ENCODE measurements at regions not wholly inside any gene's neighbourhood (a gene's known extent, or its start where the extent isn't known, plus 50 kb on each side); places are given as distances from the start of the nearest gene placed in this dataset.
"Not testable (repeated sequence)": the region's sequence is repeated elsewhere in the genome, so short reads cannot be mapped to it uniquely, and the experiment has no call there.

- no peak overlapping the region for H3K4me3 ChIP-seq (ENCODE audit: low read length, poor library complexity, severe bottlenecking)
- H3K9me3 ChIP-seq (ENCODE audit: insufficient read depth, low read depth, low read length): no peaks in the 10 kb centered on the region
- peaks cover 15% of the 10 kb centered on the region for H3K4me1 ChIP-seq (ENCODE audit: insufficient read depth, low read length, poor library complexity, severe bottlenecking)
- no peaks in the 10 kb centered on the region for H4K20me1 ChIP-seq (ENCODE audit: insufficient read depth, low read length, poor library complexity, severe bottlenecking)
- no peaks in the 10 kb centered on the region for H3K9me2 ChIP-seq (replicated peaks; ENCODE audit: low read depth, low read length)
- no peak for TF ChIP-seq CTCF (conservative IDR thresholded peaks at IDR 0.05; ENCODE audit: low read length)
- no peak for TF ChIP-seq EZH2phosphoT487 (IDR thresholded peaks at IDR 0.05; ENCODE audit: borderline replicate concordance)
- no peaks in the 10 kb centered on the region for H3K36me3 ChIP-seq (ENCODE audit: insufficient read depth, low read length)
- H3K27me3 ChIP-seq (ENCODE audit: insufficient read depth, low read length, poor library complexity, severe bottlenecking): no peaks in the 10 kb centered on the region
- H3K4me2 ChIP-seq (ENCODE audit: low read depth, low read length, poor library complexity, severe bottlenecking): no peak overlapping the region
- no peak overlapping the region for H3K9ac ChIP-seq (ENCODE audit: low read depth, low read length, poor library complexity, severe bottlenecking)
- H3K79me2 ChIP-seq (ENCODE audit: insufficient read depth, low read length): no peaks in the 10 kb centered on the region
- no peaks in the 10 kb centered on the region for H3F3A ChIP-seq (ENCODE audit: low read depth)
- no peak overlapping the region for H2AFZ ChIP-seq (ENCODE audit: low read length)
Observed at GRCh38 chr12:75750716-75751306, 239.4 kb upstream of the KRR1 start.

- not testable (repeated sequence) for H3K4me2 ChIP-seq (ENCODE audit: low read depth, low read length, poor library complexity, severe bottlenecking); H3K36me3 ChIP-seq (ENCODE audit: insufficient read depth, low read length); H3K4me3 ChIP-seq (ENCODE audit: low read length, poor library complexity, severe bottlenecking); H3K9ac ChIP-seq (ENCODE audit: low read depth, low read length, poor library complexity, severe bottlenecking); H3F3A ChIP-seq (ENCODE audit: low read depth); H3K9me3 ChIP-seq (ENCODE audit: insufficient read depth, low read depth, low read length); H3K9me2 ChIP-seq (replicated peaks; ENCODE audit: low read depth, low read length); H2AFZ ChIP-seq (ENCODE audit: low read length); H3K27me3 ChIP-seq (ENCODE audit: insufficient read depth, low read length, poor library complexity, severe bottlenecking); H3K4me1 ChIP-seq (ENCODE audit: insufficient read depth, low read length, poor library complexity, severe bottlenecking); H4K20me1 ChIP-seq (ENCODE audit: insufficient read depth, low read length, poor library complexity, severe bottlenecking); H3K79me2 ChIP-seq (ENCODE audit: insufficient read depth, low read length)
Observed at GRCh38 chr12:75748990-75749389, 237.6 kb upstream of the KRR1 start.

DNA sequence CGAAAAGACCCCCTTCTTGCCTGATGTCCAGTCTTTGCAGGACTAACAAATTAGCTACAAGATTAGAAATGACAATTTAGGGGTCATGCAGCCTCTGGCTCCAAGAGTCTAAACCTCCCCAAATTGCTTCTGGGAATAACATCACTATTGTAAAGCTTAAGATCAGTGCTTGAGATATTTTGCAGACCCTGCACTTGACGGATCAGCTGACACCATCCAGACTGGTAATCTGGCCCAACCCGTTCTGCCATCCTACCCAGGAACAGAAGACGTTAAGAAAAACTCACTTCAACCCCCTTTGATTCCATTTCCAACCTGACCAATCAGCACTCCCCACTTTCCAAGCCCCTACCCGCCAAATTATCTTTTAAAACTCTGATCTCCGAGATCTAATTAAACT lies 236.7 kb upstream of the KRR1 start:
- Histone ChIP-seq H3K9me3 (ENCODE audit: insufficient read depth, low read depth, low read length) (no peaks in the 10 kb centered on the region), H3K4me1 (ENCODE audit: insufficient read depth, low read length, poor library complexity, severe bottlenecking) (no peaks in the 10 kb centered on the region), H3K36me3 (ENCODE audit: insufficient read depth, low read length) (no peaks in the 10 kb centered on the region), H3K9ac (ENCODE audit: low read depth, low read length, poor library complexity, severe bottlenecking) (no peak overlapping the region), H3K9me2 (replicated peaks; ENCODE audit: low read depth, low read length) (no peaks in the 10 kb centered on the region), H4K20me1 (ENCODE audit: insufficient read depth, low read length, poor library complexity, severe bottlenecking) (no peaks in the 10 kb centered on the region), H3K4me2 (ENCODE audit: low read depth, low read length, poor library complexity, severe bottlenecking) (no peak overlapping the region), H2AFZ (ENCODE audit: low read length) (no peak overlapping the region), H3K27me3 (ENCODE audit: insufficient read depth, low read length, poor library complexity, severe bottlenecking) (no peaks in the 10 kb centered on the region), H3K4me3 (ENCODE audit: low read length, poor library complexity, severe bottlenecking) (no peak overlapping the region), H3K79me2 (ENCODE audit: insufficient read depth, low read length) (no peaks in the 10 kb centered on the region), H3F3A (ENCODE audit: low read depth) (no peaks in the 10 kb centered on the region)
- no peak for TF ChIP-seq EZH2phosphoT487 (IDR thresholded peaks at IDR 0.05; ENCODE audit: borderline replicate concordance)
- no peak for TF ChIP-seq CTCF (conservative IDR thresholded peaks at IDR 0.05; ENCODE audit: low read length)

DNA sequence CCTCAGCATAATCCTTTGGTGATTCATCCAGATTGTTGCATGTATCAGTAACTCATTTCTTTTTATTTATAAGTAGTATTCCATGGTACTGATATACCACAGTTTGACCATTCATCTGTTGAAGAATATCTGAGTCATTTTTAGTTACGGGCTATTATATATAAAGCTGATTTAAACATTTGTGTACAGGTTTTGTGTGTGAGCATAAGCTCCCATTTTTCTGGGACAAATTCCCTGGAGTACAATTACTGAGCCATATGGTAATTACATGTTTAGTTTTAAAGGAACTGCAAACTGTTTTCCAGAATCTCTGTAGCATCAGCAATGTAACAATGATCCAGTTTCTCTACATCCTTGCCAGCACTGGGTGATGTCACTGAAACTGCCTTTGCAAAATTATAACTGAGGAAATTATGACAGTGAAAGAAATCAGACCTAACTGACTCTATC lies 236.2 kb upstream of the KRR1 start:
- Histone ChIP-seq H3K36me3 (ENCODE audit: insufficient read depth, low read length) (no peaks in the 10 kb centered on the region), H2AFZ (ENCODE audit: low read length) (no peak overlapping the region), H3K79me2 (ENCODE audit: insufficient read depth, low read length) (no peaks in the 10 kb centered on the region), H3K9me2 (replicated peaks; ENCODE audit: low read depth, low read length) (no peaks in the 10 kb centered on the region), H3K9me3 (ENCODE audit: insufficient read depth, low read depth, low read length) (no peaks in the 10 kb centered on the region), H3F3A (ENCODE audit: low read depth) (no peaks in the 10 kb centered on the region), H4K20me1 (ENCODE audit: insufficient read depth, low read length, poor library complexity, severe bottlenecking) (no peaks in the 10 kb centered on the region), H3K4me2 (ENCODE audit: low read depth, low read length, poor library complexity, severe bottlenecking) (no peak overlapping the region), H3K4me1 (ENCODE audit: insufficient read depth, low read length, poor library complexity, severe bottlenecking) (no peaks in the 10 kb centered on the region), H3K27me3 (ENCODE audit: insufficient read depth, low read length, poor library complexity, severe bottlenecking) (no peaks in the 10 kb centered on the region), H3K4me3 (ENCODE audit: low read length, poor library complexity, severe bottlenecking) (no peak overlapping the region), H3K9ac (ENCODE audit: low read depth, low read length, poor library complexity, severe bottlenecking) (no peak overlapping the region)
- TF ChIP-seq CTCF (conservative IDR thresholded peaks at IDR 0.05; ENCODE audit: low read length) (no peak), EZH2phosphoT487 (IDR thresholded peaks at IDR 0.05; ENCODE audit: borderline replicate concordance) (no peak)

All from Loucy (cell line).